ENCODE measurements at regions not wholly inside any gene's neighbourhood (a gene's known extent, or its start where the extent isn't known, plus 50 kb on each side); places are given as distances from the start of the nearest gene placed in this dataset.
A peak's percentile ranks its signal among the peaks of the same experiment; 100 is the strongest.

GRCh38 chr15:95324656-95325055, 1005.8 kb upstream of the NR2F2 start:
- Histone ChIP-seq H3K27me3 (peaks cover 23% of the 10 kb centered on the region), H3K36me3 (no peaks in the 10 kb centered on the region), H3K9me3 (no peaks in the 10 kb centered on the region), H3K27ac (peak overlapping the region; percentile 22), H3K4me1 (peaks cover 5% of the 10 kb centered on the region), H3K4me3 (no peak overlapping the region)
- no peak for DNase-seq (ENCODE audit: low spot score in 2 of 2)
- no peak for TF ChIP-seq POLR2AphosphoS5 (IDR thresholded peaks at IDR 0.05)
- no peak for TF ChIP-seq CTCF (IDR thresholded peaks at IDR 0.05)
- TF ChIP-seq EP300 (IDR thresholded peaks at IDR 0.05), result no peak
- no peak for TF ChIP-seq POLR2A (IDR thresholded peaks at IDR 0.05)
- 79% methylated on average over 7 of the region's 7 CpGs for WGBS

GRCh38 chr15:95325763-95326404, 1004.6 kb upstream of the NR2F2 start:
- no peaks in the 10 kb centered on the region for H3K36me3 ChIP-seq
- H3K4me3 ChIP-seq, result peak overlapping the region; percentile 47
- H3K9me3 ChIP-seq, result no peaks in the 10 kb centered on the region
- peak overlapping the region; percentile 76 for H3K27ac ChIP-seq
- TF ChIP-seq POLR2AphosphoS5 (IDR thresholded peaks at IDR 0.05), result no peak
- TF ChIP-seq CTCF (IDR thresholded peaks at IDR 0.05), result no peak
- TF ChIP-seq EP300 (IDR thresholded peaks at IDR 0.05), result no peak
- no peak for TF ChIP-seq POLR2A (IDR thresholded peaks at IDR 0.05)
- DNase-seq (ENCODE audit: low spot score in 2 of 2), result no peak
- peaks cover 5% of the 10 kb centered on the region for H3K4me1 ChIP-seq
- 60% methylated on average over 7 of the region's 7 CpGs for WGBS
- H3K27me3 ChIP-seq, result peaks cover 23% of the 10 kb centered on the region

- Histone ChIP-seq H3K27me3 (peaks cover 23% of the 10 kb centered on the region), H3K27ac (peak overlapping the region; percentile 76), H3K4me1 (peaks cover 5% of the 10 kb centered on the region), H3K4me3 (peak overlapping the region; percentile 47), H3K36me3 (no peaks in the 10 kb centered on the region), H3K9me3 (no peaks in the 10 kb centered on the region)
- TF ChIP-seq POLR2A (IDR thresholded peaks at IDR 0.05) (no peak), POLR2AphosphoS5 (IDR thresholded peaks at IDR 0.05) (no peak), EP300 (IDR thresholded peaks at IDR 0.05) (no peak), CTCF (IDR thresholded peaks at IDR 0.05) (no peak)
- DNase-seq (ENCODE audit: low spot score in 2 of 2), result no peak
- 5% methylated on average over 28 of the region's 59 CpGs for WGBS
These were observed 1003.9 kb upstream of the NR2F2 start for GRCh38 chr15:95326431-95327182.

GRCh38 chr15:95327183-95327525, 1003.3 kb upstream of the NR2F2 start:
- peaks cover 23% of the 10 kb centered on the region for H3K27me3 ChIP-seq
- no peaks in the 10 kb centered on the region for H3K9me3 ChIP-seq
- TF ChIP-seq CTCF (IDR thresholded peaks at IDR 0.05) (no peak), POLR2A (IDR thresholded peaks at IDR 0.05) (no peak), POLR2AphosphoS5 (IDR thresholded peaks at IDR 0.05) (no peak), EP300 (IDR thresholded peaks at IDR 0.05) (no peak)
- peak overlapping the region; percentile 47 for H3K4me3 ChIP-seq
- H3K4me1 ChIP-seq, result peaks cover 5% of the 10 kb centered on the region
- no peak for DNase-seq (ENCODE audit: low spot score in 2 of 2)
- WGBS, result 28% methylated on average over 10 of the region's 10 CpGs
- H3K36me3 ChIP-seq, result no peaks in the 10 kb centered on the region
- H3K27ac ChIP-seq, result peak overlapping the region; percentile 76

GRCh38 chr15:95327661-95328060, 1002.8 kb upstream of the NR2F2 start:
- no peak for DNase-seq (ENCODE audit: low spot score in 2 of 2)
- Histone ChIP-seq H3K9me3 (no peaks in the 10 kb centered on the region), H3K27ac (peak overlapping the region; percentile 36), H3K27me3 (peaks cover 23% of the 10 kb centered on the region), H3K36me3 (no peaks in the 10 kb centered on the region), H3K4me3 (peak overlapping the region; percentile 47), H3K4me1 (peaks cover 5% of the 10 kb centered on the region)
- TF ChIP-seq CTCF (IDR thresholded peaks at IDR 0.05) (no peak), POLR2AphosphoS5 (IDR thresholded peaks at IDR 0.05) (no peak), POLR2A (IDR thresholded peaks at IDR 0.05) (no peak), EP300 (IDR thresholded peaks at IDR 0.05) (no peak)
- WGBS, result 38% methylated on average over 10 of the region's 10 CpGs

Data from suprapubic skin (tissue), 4 donors.